GM19238 (cell line): ENCODE measurements at regions not wholly inside any gene's neighbourhood (a gene's known extent, or its start where the extent isn't known, plus 50 kb on each side); places are given as distances from the start of the nearest gene placed in this dataset.
"Not testable (repeated sequence)": the region's sequence is repeated elsewhere in the genome, so short reads cannot be mapped to it uniquely, and the experiment has no call there.

Experiments used
- DNase-seq: peaks from one replicate; pipeline ENCODE4 v3.0.0; 2011; ENCODE audit warnings: low spot score; ENCODE audit not compliant: insufficient read length

GRCh38 chr5:23242891-23243290 is 264.5 kb upstream of the PRDM9 start:
- no peak for DNase-seq

- DNase-seq = no peak
Measured at GRCh38 chr5:23235246-23235645, 272.2 kb upstream of the PRDM9 start.

GRCh38 chr5:23234197-23234596 is 273.2 kb upstream of the PRDM9 start:
- DNase-seq = no peak

- no peak for DNase-seq
Measured at GRCh38 chr5:23223846-23224245, 283.6 kb upstream of the PRDM9 start.

GRCh38 chr5:23221831-23222230 is 285.6 kb upstream of the PRDM9 start:
- no peak for DNase-seq

- no peak for DNase-seq
Measured at GRCh38 chr5:23217159-23217558, 290.2 kb upstream of the PRDM9 start.

GRCh38 chr5:23216345-23216744 is 291.1 kb upstream of the PRDM9 start:
- DNase-seq = no peak

- DNase-seq = peak; percentile 3
Measured at GRCh38 chr5:23208959-23209431, 298.4 kb upstream of the PRDM9 start.

- DNase-seq = no peak
Measured at GRCh38 chr5:23204111-23204510, 303.3 kb upstream of the PRDM9 start.

GRCh38 chr5:23169660-23170416 is 316.7 kb upstream of the CDH12 start:
- no peak for DNase-seq

- DNase-seq = no peak
Measured at GRCh38 chr5:23164971-23165370, 311.8 kb upstream of the CDH12 start.

- DNase-seq = no peak
Measured at GRCh38 chr5:23158179-23158578, 305.0 kb upstream of the CDH12 start.

GRCh38 chr5:23157716-23158115 is 304.6 kb upstream of the CDH12 start:
- no peak for DNase-seq

- DNase-seq = no peak
Measured at GRCh38 chr5:23157169-23157568, 304.0 kb upstream of the CDH12 start.

GRCh38 chr5:23147625-23148024 is 294.5 kb upstream of the CDH12 start:
- DNase-seq = no peak

- no peak for DNase-seq
Measured at GRCh38 chr5:23146183-23146582, 293.0 kb upstream of the CDH12 start.

GRCh38 chr5:23139338-23140171 is 286.4 kb upstream of the CDH12 start:
- DNase-seq = no peak

GRCh38 chr5:23136958-23137357 is 283.8 kb upstream of the CDH12 start:
- DNase-seq = no peak

GRCh38 chr5:23132231-23132630 is 279.1 kb upstream of the CDH12 start:
- DNase-seq = no peak

GRCh38 chr5:23112237-23112636 is 259.1 kb upstream of the CDH12 start:
- no peak for DNase-seq

- no peak for DNase-seq
Measured at GRCh38 chr5:23105021-23105420, 251.9 kb upstream of the CDH12 start.

GRCh38 chr5:23103566-23103965 is 250.4 kb upstream of the CDH12 start:
- DNase-seq = no peak

GRCh38 chr5:23095418-23095817 is 242.3 kb upstream of the CDH12 start:
- not testable (repeated sequence) for DNase-seq
